ENCODE measurements at regions not wholly inside any gene's neighbourhood (a gene's known extent, or its start where the extent isn't known, plus 50 kb on each side); places are given as distances from the start of the nearest gene placed in this dataset.
"Not testable (repeated sequence)": the region's sequence is repeated elsewhere in the genome, so short reads cannot be mapped to it uniquely, and the experiment has no call there.

DNA sequence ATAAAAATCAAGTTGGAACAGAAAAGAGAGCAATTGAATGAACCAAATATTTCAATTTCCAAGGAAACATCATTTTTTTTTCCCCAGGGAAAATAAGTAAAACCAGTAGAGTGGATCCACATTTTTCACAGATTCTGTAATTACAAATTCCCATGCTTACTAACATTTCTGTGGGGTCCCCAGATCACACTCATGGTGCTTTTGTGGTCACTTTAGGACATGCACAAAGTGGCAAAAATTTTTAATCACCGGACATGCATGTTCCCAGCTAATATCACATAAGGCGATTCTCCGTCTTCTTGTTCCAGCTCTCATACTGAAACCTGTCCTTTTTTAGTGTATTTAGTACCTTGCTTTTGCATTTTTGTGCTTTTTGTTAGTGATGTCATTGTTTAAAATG is 748.2 kb upstream of the SLITRK1 start:
- DNase-seq, result no peak

DNA sequence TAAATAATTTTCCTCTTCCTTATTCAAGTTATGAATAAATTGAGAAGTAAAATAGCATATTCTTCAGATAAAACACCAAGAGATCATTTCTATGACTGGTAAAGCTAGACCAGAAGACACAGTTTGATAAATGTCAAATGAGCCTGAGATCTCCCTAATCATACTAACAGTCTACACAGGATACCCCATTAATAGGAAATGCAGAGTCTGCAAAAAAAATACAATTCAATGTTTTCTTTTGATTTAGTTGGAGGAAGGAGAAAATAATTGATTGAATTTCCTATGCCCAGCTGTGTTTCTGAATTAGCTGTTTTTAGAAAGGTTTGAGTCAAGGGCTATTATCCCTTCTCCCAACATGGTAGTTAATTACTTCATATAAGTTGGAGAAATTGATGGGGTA is 734.6 kb upstream of the SLITRK1 start:
- no peak for DNase-seq

DNA sequence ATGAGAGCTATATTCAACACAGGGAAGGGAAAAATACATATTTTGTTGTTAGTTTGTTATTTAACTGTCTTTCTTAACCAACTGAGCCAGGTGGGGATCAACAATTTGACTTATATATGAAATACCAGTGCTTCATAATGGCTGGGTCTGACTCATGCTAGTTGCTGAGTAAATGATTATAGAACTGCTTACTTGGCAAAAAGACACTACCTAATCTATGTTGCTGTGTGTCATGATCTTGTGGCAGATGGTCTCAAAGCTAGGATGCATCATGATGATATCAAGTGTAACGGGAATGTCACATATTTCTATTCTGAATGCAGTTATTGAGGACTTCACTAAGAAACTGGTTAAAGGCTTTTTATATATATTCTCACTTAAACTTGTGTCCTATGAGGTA is 727.4 kb upstream of the SLITRK1 start:
- DNase-seq, result no peak

DNA sequence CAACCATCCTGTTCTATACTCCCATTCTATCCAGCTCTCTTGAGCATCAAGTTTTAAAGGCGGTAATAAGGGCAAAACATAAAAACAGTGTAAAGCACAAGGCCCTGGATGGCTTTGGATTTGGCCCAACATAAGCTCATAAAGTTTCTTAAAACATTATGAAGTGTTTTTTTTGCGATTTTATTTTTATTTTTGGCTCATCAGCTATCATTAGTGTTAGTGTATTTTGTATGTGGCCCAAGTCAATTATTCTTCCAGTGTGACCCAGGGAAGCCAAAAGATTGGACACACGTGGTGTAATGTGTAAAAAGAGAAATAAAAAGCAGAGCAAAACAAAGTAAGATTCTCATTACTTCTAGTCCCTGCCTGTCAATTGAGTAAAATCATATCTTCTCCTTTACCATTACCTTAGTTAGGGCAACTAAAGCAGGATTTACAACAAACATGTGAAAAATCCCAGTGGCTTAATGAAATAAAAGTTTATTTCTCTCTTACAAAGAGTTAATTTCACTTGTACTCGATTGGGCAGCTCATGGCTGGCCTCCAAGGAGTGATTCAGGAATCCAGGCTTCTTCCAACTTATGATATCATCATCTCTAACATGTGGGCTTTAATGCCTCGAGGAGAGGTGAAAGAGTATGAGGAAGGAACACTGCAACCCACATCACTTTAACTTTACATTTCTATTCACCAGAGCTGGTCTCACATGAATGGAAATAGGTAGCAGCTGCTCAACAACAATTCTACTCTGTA is 725.2 kb upstream of the SLITRK1 start:
- no peak for DNase-seq

DNA sequence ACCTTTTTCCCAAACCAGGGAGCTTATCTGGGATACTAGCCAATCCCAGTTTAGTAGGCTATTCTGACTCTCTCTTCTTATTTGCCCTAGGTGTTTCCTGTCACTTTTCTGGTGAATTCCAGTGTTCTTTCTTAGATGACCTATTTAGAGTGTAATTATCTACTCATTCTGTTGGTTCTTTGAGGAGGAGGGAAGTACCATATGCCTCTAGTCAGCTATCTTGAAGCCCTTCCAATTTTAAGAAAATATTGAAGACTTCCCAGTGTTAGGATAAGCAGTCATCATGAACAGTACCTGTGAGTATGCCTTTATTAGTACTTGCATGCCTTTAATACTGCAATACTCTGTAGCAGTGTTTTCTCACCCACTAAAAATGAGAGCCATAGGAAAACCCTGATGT is 724.3 kb upstream of the SLITRK1 start:
- DNase-seq, result no peak

GRCh38 chr13:84605927-84606326 is 723.7 kb upstream of the SLITRK1 start:
- DNase-seq, result no peak

DNA sequence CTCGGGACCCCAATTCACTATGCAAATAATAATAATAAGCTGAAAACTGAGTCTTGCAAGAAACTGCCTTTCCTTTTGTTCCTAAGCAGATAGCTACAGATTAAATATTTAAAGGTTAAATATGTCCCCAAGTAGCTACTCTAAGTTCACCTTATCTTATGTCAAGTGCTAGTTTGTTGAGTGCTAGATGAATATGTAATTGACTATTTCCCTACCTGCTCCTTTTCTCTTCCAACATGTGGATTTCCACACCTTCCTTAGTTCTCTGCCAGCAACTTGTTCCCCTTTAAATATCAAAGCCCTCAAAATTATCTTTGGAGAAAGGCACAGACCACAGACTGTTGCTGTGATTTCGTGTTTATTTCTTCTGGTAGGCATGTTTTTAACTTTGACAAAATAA is 709.2 kb upstream of the SLITRK1 start:
- DNase-seq, result no peak

- no peak for DNase-seq
These were observed 708.4 kb upstream of the SLITRK1 start for GRCh38 chr13:84590663-84591062.

- DNase-seq, result no peak
These were observed 705.7 kb upstream of the SLITRK1 start for GRCh38 chr13:84588023-84588422.

DNA sequence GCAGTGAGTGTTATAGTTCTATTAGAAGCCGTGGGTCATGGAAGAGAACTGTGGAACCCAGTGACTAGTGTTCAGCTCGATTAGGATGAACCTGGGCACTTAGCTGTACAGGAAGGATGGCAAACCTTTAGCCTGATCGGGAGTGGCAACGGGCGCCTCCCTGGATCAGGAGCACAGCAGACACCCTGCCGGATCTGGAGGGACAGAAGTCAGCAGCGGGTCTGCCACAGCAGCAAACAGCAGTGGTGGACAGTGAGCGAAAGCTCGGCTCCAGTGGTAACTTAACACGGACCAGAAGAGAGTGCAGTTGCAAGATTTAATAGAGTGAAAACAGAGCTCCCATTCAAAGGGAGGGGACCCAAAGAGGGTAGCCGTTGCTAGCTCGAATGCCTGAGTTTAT is 697.6 kb upstream of the SLITRK1 start:
- DNase-seq, result not testable (repeated sequence)

GRCh38 chr13:84574851-84575250 is 692.6 kb upstream of the SLITRK1 start:
- no peak for DNase-seq

- no peak for DNase-seq
These were observed 689.0 kb upstream of the SLITRK1 start for GRCh38 chr13:84571264-84571663.

- DNase-seq, result no peak
These were observed 688.6 kb upstream of the SLITRK1 start for GRCh38 chr13:84570831-84571230.

- DNase-seq, result no peak
These were observed 687.1 kb upstream of the SLITRK1 start for GRCh38 chr13:84569366-84569765.

DNA sequence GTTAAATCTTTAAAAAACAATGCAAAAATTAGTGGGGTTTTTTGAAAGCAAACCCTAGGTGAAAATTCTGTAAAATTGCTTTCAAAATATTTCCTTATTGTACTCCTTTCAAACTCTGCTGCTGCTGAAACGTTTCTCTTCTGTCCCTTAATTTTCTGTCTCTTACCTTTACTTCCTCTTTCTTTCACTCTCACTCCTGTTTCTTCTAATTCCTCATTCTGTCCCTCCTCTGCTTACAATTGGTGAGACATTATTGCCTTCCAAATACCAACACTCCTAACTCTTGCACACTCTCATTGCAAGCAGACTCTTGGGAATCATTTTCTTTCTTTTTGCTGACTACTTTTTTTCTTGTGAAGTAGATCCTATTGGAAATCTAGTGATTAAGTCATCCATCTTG is 685.6 kb upstream of the SLITRK1 start:
- no peak for DNase-seq

DNA sequence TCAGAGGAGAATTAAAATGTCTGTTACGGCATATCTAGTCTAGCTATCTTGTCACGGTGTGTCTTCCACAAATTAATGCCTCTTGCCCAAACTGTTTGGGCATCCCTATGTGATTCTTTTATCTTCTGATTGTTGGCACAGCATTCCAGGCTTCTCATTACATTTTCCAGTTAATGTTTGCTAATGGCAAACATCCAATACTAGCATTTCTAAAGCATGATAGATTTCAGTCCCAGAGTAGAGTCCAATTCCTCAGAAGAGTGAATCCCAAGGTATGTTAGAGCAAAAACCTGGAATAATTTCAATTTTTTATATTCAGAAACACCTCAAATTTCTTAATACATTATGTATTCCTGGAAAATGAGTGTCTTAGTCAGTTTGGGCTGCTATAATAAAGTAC is 684.5 kb upstream of the SLITRK1 start:
- DNase-seq, result no peak

- DNase-seq, result no peak
These were observed 681.3 kb upstream of the SLITRK1 start for GRCh38 chr13:84563611-84564010.

DNA sequence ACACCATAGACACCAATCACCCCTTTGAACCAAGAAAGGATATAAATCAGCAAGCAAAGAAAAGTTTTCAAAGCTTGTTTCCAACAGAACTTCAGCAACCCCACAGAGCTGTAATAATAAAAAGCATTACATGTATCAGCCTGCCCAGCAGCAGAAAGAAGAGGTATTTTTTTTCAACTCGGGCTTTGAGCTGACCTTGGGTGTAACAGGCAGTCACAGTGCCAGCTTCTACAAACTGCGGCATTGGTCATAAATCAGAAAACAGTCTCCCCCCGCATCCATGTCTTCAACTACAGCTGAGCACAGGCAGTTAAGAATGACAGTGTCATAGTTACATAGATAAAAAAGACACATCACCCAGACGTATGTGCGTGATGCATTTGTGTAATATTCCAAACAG is 671.0 kb upstream of the SLITRK1 start:
- DNase-seq, result no peak

DNA sequence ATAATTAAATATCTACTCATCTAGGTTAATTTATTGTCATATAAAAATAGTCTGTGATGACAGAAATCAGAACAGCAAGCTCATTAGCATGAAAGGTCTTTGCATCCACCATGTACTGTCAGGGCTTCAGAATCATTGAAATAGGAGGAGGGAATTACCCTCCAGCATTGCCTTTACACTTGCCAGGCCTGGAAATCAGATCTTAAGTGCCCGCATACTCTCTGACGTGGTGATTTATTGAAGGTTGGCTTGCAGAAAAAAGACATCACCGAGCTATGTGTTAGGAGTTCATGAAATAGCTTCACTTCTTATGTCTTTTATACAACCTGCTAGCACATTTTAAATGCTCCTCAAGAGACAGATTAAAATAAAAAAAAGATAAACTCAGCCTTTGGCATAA is 661.7 kb upstream of the SLITRK1 start:
- no peak for DNase-seq

DNA sequence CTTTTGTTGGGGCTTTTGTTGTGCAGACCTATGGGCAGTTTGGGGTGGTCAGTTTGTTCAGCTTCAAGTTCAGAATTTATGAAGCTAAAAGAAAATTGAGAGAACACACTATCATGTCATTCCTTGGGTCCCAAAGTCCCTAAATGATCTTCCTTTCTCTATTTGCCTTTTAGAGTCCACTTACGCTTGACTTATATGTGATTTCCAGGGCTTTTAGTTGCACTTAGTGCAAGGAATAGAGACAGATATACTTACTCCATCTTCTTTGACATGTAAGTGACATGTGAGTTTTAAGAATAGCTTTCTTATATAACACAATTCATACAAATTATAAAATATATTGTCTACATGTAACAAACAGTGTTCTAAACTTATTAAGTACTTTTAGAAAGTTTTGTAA is 660.1 kb upstream of the SLITRK1 start:
- DNase-seq, result no peak

GRCh38 chr13:84536906-84537305 is 654.6 kb upstream of the SLITRK1 start:
- no peak for DNase-seq

DNA sequence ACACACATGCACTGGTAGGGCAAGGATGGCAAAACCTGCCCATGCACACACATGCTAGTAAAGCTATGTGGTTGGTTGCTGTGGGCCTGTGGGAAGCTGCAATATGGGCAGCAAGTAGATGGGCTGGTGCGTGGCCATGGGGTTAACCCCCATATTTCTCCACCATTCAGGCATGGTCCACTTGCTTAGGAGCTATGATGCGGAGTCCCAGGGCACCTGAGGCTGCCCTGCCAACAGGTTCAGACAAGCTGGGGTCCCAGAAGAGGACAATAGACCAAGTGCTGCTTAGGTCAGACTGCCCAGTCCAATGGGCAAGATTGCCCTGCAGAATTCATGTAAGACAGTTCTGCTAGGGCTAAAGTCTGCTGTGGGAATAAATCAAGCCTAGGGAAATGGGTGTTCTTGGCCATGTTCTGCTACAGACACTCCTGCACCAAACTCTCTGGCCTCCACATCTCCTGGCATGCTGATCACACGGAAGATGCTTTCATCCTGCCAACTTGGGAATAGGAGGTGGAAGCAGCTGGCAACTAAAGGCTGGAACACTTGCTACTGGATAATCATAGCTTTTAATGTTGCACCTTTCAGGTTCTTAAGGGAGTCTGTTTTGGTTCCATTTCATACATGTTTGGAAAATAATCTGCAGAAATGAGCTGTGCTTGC is 646.3 kb upstream of the SLITRK1 start:
- no peak for DNase-seq

DNA sequence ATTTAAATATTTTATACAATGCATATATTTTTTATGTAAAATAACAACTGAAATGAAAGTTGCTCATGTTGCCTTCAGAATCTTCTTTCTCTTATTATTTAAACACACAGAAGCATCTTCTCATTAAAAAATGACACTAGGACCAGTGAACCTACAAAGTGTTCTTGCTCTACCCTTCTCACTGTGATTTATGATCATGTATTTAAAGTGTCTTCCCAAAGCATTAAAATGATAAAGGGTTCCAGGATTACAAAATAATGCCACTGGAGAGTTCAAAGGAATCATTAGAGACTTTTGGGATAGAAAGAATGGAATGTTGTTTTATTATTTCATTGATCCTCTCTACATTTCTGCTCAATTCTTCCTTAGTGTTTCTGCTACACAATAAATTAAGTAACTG is 643.6 kb upstream of the SLITRK1 start:
- no peak for DNase-seq

GRCh38 chr13:84524586-84524985 is 642.3 kb upstream of the SLITRK1 start:
- DNase-seq, result no peak

GRCh38 chr13:84500016-84500415 is 617.7 kb upstream of the SLITRK1 start:
- no peak for DNase-seq

Data from NCI-H2107 (cell line).